Hepatocyte (in vitro differentiated cells): ENCODE measurements at regions not wholly inside any gene's neighbourhood (a gene's known extent, or its start where the extent isn't known, plus 50 kb on each side); places are given as distances from the start of the nearest gene placed in this dataset.

ENCODE experiments used
- CTCF ChIP-seq: fragments of 200-600 bp; sonication (generic); IDR thresholded peaks from 2 replicates; pipeline ENCODE4 v1.5.1; 2016; ENCODE audit warnings: antibody characterized with exemption, mild to moderate bottlenecking; ENCODE audit not compliant: poor library complexity
- EZH2phosphoT487 ChIP-seq: fragments of 200-600 bp; sonication (generic); IDR thresholded peaks from one replicate; pipeline ENCODE4 v1.6.1; 2018; ENCODE audit warnings: antibody characterized with exemption, mild to moderate bottlenecking, low read depth, moderate library complexity; ENCODE audit not compliant: unreplicated experiment, severe bottlenecking

GRCh38 chr14:101102875-101103274 is 199.4 kb upstream of the RTL1 start:
- TF ChIP-seq CTCF = no peak
- no peak for TF ChIP-seq EZH2phosphoT487
